ENCODE measurements at regions not wholly inside any gene's neighbourhood (a gene's known extent, or its start where the extent isn't known, plus 50 kb on each side); places are given as distances from the start of the nearest gene placed in this dataset.
A peak's percentile ranks its signal among the peaks of the same experiment; 100 is the strongest.
"Not testable (repeated sequence)": the region's sequence is repeated elsewhere in the genome, so short reads cannot be mapped to it uniquely, and the experiment has no call there.

DNA sequence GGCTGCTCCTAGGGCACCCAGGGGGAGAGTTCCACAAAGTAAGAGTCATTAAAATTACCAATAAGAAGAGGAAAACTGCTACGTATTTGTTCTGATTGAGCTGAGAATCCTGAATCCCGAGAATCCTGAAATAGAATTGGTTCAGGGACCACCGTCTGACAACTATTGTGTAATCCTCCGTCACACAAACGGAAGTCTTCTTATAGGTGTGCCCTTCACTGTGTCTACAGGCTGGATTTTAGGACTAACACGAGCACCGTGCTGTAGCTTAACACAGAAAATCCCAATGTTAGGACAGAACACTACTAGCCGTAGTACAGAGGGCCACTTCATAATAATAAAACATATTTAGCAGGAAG, 50.6 kb upstream of the RNF182 start:
- Histone ChIP-seq H4K20me1 (ENCODE audit: low read depth) (no peaks in the 10 kb centered on the region), H3F3A (ENCODE audit: low read depth) (peaks cover 8% of the 10 kb centered on the region), H3K9ac (no peak overlapping the region), H3K36me3 (no peaks in the 10 kb centered on the region), H3K79me2 (ENCODE audit: low read depth) (no peaks in the 10 kb centered on the region), H3K4me1 (peaks cover 7% of the 10 kb centered on the region), H3K4me3 (peak overlapping the region; percentile 41), H2AFZ (replicated peaks) (peak overlapping the region; percentile 93), H3K9me3 (ENCODE audit: low read depth) (no peaks in the 10 kb centered on the region), H3K27me3 (peaks cover 25% of the 10 kb centered on the region), H3K4me2 (peak overlapping the region; percentile 82), H3K27ac (no peak overlapping the region)
- Mint-ChIP-seq H3K9me3 (peaks cover 14% of the 10 kb centered on the region), H3K27me3 (ENCODE audit: insufficient read depth, low read depth) (peaks cover 12% of the 10 kb centered on the region), H3K36me3 (peaks cover 2% of the 10 kb centered on the region), H3K4me3 (peak overlapping the region; percentile 61), H3K27ac (no peak overlapping the region), H3K4me1 (peaks cover 10% of the 10 kb centered on the region)
- no peak for TF ChIP-seq EZH2 (IDR thresholded peaks at IDR 0.05)
- TF ChIP-seq, protein P1, sequence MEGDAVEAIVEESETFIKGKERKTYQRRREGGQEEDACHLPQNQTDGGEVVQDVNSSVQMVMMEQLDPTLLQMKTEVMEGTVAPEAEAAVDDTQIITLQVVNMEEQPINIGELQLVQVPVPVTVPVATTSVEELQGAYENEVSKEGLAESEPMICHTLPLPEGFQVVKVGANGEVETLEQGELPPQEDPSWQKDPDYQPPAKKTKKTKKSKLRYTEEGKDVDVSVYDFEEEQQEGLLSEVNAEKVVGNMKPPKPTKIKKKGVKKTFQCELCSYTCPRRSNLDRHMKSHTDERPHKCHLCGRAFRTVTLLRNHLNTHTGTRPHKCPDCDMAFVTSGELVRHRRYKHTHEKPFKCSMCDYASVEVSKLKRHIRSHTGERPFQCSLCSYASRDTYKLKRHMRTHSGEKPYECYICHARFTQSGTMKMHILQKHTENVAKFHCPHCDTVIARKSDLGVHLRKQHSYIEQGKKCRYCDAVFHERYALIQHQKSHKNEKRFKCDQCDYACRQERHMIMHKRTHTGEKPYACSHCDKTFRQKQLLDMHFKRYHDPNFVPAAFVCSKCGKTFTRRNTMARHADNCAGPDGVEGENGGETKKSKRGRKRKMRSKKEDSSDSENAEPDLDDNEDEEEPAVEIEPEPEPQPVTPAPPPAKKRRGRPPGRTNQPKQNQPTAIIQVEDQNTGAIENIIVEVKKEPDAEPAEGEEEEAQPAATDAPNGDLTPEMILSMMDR (IDR thresholded peaks at IDR 0.05) = no peak
- no peak for TF ChIP-seq EZH2phosphoT487 (IDR thresholded peaks at IDR 0.05)
- DNase-seq (ENCODE audit: low spot score) = no peak

DNA sequence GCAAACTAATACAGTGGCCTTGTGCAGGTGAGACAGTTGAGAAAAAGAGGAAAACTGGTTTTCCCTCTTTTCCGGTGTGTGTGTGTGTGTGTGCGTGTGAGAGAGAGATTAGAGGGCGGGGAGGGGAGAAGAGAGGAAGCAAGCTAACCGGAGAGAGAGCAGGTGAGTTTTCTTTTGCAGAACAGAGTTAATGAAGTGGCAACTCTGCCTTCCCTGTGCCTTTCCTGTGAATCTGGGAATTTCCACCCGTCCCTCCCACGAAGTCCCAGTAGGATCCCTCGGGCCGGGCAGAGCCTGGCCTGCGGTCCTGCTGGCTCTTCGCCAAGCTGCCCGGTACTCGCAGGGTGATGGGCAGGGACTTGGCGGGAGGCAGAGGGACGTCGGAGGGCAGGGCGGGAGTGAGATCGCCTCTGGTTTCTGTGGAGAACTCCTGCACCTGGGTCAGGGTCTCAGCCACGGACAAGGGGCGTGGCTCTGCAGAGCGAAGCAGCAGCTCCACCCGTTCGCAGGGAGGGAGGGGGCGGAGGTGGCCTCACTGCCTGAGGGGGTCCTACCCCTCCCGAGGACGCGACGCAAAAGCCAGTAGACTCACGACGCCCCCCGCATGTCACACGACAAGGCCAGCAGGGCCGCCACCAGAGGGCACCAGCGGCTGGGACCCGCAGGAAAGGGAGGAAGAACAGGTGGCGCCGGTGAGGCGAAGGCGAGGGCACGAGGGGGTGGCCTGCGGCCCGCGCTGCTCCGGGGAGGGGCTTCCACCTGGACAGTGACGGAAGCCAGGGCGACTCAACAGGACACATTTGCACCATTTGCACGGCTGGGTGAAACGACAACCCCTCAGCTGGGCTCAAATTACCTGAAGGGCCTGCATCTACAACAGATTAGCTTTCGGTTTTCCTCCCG, 51.2 kb upstream of the RNF182 start:
- H4K20me1 ChIP-seq (ENCODE audit: low read depth) = no peaks in the 10 kb centered on the region
- no peak overlapping the region for H3K27ac ChIP-seq
- H3K79me2 ChIP-seq (ENCODE audit: low read depth) = no peaks in the 10 kb centered on the region
- H3F3A ChIP-seq (ENCODE audit: low read depth) = peaks cover 8% of the 10 kb centered on the region
- H3K36me3 Mint-ChIP-seq = peaks cover 2% of the 10 kb centered on the region
- peaks cover 13% of the 10 kb centered on the region for H3K9me3 Mint-ChIP-seq
- no peak overlapping the region for H3K9ac ChIP-seq
- peaks cover 12% of the 10 kb centered on the region for H3K27me3 Mint-ChIP-seq (ENCODE audit: insufficient read depth, low read depth)
- peaks cover 10% of the 10 kb centered on the region for H3K4me1 Mint-ChIP-seq
- no peaks in the 10 kb centered on the region for H3K36me3 ChIP-seq
- DNase-seq (ENCODE audit: low spot score) = peak; percentile 86
- H3K27me3 ChIP-seq = peaks cover 25% of the 10 kb centered on the region
- peak overlapping the region; percentile 93 for H2AFZ ChIP-seq (replicated peaks)
- H3K4me3 ChIP-seq = peak overlapping the region; percentile 41
- H3K9me3 ChIP-seq (ENCODE audit: low read depth) = no peaks in the 10 kb centered on the region
- H3K27ac Mint-ChIP-seq = peak overlapping the region; percentile 18
- peak overlapping the region; percentile 61 for H3K4me3 Mint-ChIP-seq
- TF ChIP-seq EZH2 (IDR thresholded peaks at IDR 0.05) = peak; percentile 63
- TF ChIP-seq, protein P1 (IDR thresholded peaks at IDR 0.05) = peak; percentile 87
- no peak for TF ChIP-seq EZH2phosphoT487 (IDR thresholded peaks at IDR 0.05)
- H3K4me2 ChIP-seq = peak overlapping the region; percentile 82
- H3K4me1 ChIP-seq = peaks cover 7% of the 10 kb centered on the region

DNA sequence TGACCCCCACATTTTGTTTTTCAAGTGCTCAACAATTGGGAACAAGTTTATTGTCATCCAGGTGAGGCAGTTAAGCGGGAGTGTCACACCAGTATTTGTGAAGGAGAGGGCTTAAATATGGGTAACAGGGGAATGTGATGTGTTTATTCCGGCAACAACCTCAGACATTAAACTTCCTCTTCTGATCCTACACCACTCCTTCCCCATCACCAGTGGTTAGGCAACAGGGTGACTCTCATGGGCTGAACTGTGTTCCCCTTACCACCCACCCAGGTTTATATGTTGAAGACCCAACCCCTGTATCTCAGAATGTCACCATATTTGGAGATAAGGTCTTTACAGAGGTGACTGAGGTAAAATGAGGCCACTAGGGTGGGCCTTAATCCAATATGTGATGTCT, 52.1 kb upstream of the RNF182 start:
- Mint-ChIP-seq H3K4me3 (peak overlapping the region; percentile 61), H3K27me3 (ENCODE audit: insufficient read depth, low read depth) (peaks cover 12% of the 10 kb centered on the region), H3K9me3 (peaks cover 9% of the 10 kb centered on the region), H3K4me1 (peaks cover 10% of the 10 kb centered on the region), H3K36me3 (no peaks in the 10 kb centered on the region), H3K27ac (no peak overlapping the region)
- Histone ChIP-seq H3K9ac (no peak overlapping the region), H3F3A (ENCODE audit: low read depth) (peaks cover 8% of the 10 kb centered on the region), H3K79me2 (ENCODE audit: low read depth) (no peaks in the 10 kb centered on the region), H3K36me3 (no peaks in the 10 kb centered on the region), H4K20me1 (ENCODE audit: low read depth) (no peaks in the 10 kb centered on the region), H2AFZ (replicated peaks) (no peak overlapping the region), H3K27me3 (peaks cover 25% of the 10 kb centered on the region), H3K9me3 (ENCODE audit: low read depth) (no peaks in the 10 kb centered on the region), H3K4me1 (peaks cover 7% of the 10 kb centered on the region), H3K27ac (no peak overlapping the region), H3K4me3 (no peak overlapping the region), H3K4me2 (no peak overlapping the region)
- TF ChIP-seq EZH2phosphoT487 (IDR thresholded peaks at IDR 0.05) = no peak
- no peak for TF ChIP-seq EZH2 (IDR thresholded peaks at IDR 0.05)
- TF ChIP-seq, protein P1 (IDR thresholded peaks at IDR 0.05) = no peak
- DNase-seq (ENCODE audit: low spot score) = no peak

DNA sequence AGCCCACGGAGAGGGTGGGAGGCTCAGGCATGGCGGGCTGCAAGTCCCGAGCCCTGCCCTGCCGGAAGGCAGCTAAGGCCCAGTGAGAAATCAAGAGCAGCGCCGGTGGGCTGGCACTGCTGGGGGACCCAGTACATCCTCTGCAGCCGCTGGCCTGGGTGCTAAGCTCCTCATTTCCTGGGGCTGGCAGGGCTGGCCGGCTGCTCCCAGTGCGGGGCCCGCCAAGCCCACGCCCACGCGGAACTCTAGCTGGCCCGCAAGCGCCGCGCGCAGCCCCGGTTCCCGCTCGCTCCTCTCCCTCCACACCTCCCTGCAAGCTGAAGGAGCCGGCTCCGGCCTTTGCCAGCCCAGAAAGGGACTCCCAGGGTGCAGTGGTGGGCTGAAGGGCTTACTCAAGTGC, 52.7 kb upstream of the RNF182 start:
- H3K27me3 Mint-ChIP-seq (ENCODE audit: insufficient read depth, low read depth) = peaks cover 12% of the 10 kb centered on the region
- not testable (repeated sequence) for H3F3A ChIP-seq (ENCODE audit: low read depth); H2AFZ ChIP-seq (replicated peaks); DNase-seq (ENCODE audit: low spot score); H3K36me3 ChIP-seq; H3K4me1 Mint-ChIP-seq; H3K27ac Mint-ChIP-seq; H3K4me3 ChIP-seq; H3K4me1 ChIP-seq; H3K27ac ChIP-seq; H3K9me3 Mint-ChIP-seq; H3K9ac ChIP-seq; H3K79me2 ChIP-seq (ENCODE audit: low read depth); H4K20me1 ChIP-seq (ENCODE audit: low read depth); H3K9me3 ChIP-seq (ENCODE audit: low read depth); H3K4me2 ChIP-seq; H3K36me3 Mint-ChIP-seq; H3K4me3 Mint-ChIP-seq
- peaks cover 25% of the 10 kb centered on the region for H3K27me3 ChIP-seq
